ENCODE measurements at regions not wholly inside any gene's neighbourhood (a gene's known extent, or its start where the extent isn't known, plus 50 kb on each side); places are given as distances from the start of the nearest gene placed in this dataset.

DNA sequence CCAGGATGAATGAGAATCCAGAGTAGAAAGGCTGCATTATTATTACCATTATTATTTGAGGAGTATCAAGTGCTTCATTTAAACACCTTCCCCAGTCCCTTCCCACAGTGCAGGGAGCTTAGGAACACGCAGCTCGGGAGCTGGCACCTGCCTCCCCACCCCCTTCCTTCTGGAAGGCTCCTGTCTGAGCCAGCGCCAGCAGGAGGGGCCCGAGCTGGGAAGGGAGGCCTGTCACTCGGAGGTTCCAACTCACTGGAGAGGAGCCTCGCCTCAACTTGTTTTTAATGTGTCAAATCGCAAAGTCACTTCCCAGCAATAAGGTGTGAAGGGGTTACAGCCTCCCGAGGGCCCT is 156.4 kb upstream of the IRX4 start:
- peaks cover 2% of the 10 kb centered on the region for H3K27me3 ChIP-seq (ENCODE audit: control insufficient read depth, insufficient read depth, low read length)
- TF ChIP-seq, protein P1, sequence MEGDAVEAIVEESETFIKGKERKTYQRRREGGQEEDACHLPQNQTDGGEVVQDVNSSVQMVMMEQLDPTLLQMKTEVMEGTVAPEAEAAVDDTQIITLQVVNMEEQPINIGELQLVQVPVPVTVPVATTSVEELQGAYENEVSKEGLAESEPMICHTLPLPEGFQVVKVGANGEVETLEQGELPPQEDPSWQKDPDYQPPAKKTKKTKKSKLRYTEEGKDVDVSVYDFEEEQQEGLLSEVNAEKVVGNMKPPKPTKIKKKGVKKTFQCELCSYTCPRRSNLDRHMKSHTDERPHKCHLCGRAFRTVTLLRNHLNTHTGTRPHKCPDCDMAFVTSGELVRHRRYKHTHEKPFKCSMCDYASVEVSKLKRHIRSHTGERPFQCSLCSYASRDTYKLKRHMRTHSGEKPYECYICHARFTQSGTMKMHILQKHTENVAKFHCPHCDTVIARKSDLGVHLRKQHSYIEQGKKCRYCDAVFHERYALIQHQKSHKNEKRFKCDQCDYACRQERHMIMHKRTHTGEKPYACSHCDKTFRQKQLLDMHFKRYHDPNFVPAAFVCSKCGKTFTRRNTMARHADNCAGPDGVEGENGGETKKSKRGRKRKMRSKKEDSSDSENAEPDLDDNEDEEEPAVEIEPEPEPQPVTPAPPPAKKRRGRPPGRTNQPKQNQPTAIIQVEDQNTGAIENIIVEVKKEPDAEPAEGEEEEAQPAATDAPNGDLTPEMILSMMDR (IDR thresholded peaks at IDR 0.05; ENCODE audit: low read depth, low read length) = no peak
- no peaks in the 10 kb centered on the region for H3K9me3 ChIP-seq (ENCODE audit: control insufficient read depth, insufficient read depth, low read length)
- DNase-seq (ENCODE audit: low read depth, low spot score) = no peak
- ChIA-PET POLR2A (no interaction called here), CTCF (interaction anchor here (0.6 to 5.3 kb wide), 6 partner anchors 10 to 398 kb away, joined by 3 to 75 read pairs (median 4); no protein-coding TSS in a partner anchor)
- H3K4me3 ChIP-seq (ENCODE audit: low read depth, low read length) = no peak overlapping the region
- no peak overlapping the region for H3K27ac ChIP-seq (ENCODE audit: low read depth, low read length)

DNA sequence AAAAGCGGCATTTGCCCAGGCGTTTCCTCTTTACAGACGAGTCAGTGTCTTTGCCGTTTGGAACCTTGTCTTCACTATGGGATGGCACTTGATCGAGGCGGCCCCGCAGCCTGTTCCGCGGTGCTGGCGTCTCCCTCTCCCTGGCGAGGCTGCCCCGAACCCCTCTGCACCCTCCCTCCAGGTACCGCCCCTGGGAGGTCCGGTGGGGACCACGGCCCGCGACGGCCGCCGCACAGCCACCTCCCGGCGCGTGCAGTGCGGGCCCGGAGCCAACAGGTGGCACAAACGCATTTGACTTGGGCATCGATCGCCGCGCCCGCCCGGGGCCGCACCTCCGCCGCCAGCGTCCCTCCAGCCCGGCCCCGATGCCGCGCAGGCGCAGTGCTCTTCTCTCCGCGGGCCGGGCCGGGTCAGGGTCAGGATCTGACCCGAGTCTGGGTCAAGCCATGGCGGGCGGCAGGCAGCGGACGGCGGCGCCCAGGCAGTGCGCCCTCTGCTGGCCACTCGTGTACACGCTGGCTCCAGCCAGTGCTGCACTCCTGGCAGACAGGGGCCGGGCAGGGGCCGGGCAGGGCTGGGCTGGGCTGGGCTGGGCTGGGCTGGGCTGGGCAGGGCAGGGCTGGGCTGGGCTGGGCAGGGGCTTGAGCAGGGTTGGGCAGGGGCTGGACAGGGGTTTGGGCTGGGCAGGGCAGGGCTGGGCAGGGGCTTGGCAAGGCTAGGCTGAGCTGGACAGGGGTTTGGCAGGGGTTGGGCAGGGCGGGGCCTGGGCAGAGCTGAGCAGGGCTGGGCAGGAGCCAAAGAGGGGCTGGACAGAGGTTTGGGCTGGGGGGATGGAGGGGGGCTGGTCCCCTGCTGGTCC is 155.8 kb upstream of the IRX4 start:
- Histone ChIP-seq H3K27ac (ENCODE audit: low read depth, low read length) (no peak overlapping the region), H3K9me3 (ENCODE audit: control insufficient read depth, insufficient read depth, low read length) (no peaks in the 10 kb centered on the region), H3K4me3 (ENCODE audit: low read depth, low read length) (peak overlapping the region; percentile 29; the same call in 1 of the 2 replicates), H3K27me3 (ENCODE audit: control insufficient read depth, insufficient read depth, low read length) (peaks cover 2% of the 10 kb centered on the region)
- ChIA-PET POLR2A (no interaction called here), CTCF (interaction anchor here (0.6 to 5.3 kb wide), 7 partner anchors 11 to 398 kb away, joined by 3 to 75 read pairs (median 4); no protein-coding TSS in a partner anchor)
- TF ChIP-seq, protein P1 (IDR thresholded peaks at IDR 0.05; ENCODE audit: low read depth, low read length) = peak; percentile 56
- DNase-seq (ENCODE audit: low read depth, low spot score) = no peak

DNA sequence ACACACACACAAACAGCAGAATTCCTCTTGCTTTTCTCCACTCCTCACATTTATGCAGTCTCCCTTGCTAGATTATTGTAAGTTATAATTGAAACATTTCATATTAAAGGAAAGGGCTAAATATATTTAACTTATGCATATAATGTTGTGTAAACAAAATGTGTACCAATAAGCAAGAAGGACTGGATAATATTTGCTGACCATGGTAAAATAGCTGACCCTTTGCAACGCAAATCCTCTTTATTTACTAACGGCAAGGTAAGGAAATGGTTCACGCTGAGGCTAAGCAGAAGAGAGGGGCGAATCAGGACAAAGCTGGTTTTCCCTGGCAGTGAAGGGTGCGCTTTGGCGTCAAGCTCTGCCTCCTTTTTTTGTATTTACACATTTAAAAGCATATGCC is 154.2 kb upstream of the IRX4 start:
- no peak for DNase-seq (ENCODE audit: low read depth, low spot score)
- H3K9me3 ChIP-seq (ENCODE audit: control insufficient read depth, insufficient read depth, low read length) = no peaks in the 10 kb centered on the region
- peaks cover 2% of the 10 kb centered on the region for H3K27me3 ChIP-seq (ENCODE audit: control insufficient read depth, insufficient read depth, low read length)
- H3K4me3 ChIP-seq (ENCODE audit: low read depth, low read length) = no peak overlapping the region
- ChIA-PET POLR2A (no interaction called here), CTCF (interaction anchor here (0.6 to 1.8 kb wide), 4 partner anchors 10 to 273 kb away, joined by 3 to 19 read pairs (median 5); no protein-coding TSS in a partner anchor)
- TF ChIP-seq, protein P1 (IDR thresholded peaks at IDR 0.05; ENCODE audit: low read depth, low read length) = no peak
- H3K27ac ChIP-seq (ENCODE audit: low read depth, low read length) = no peak overlapping the region

DNA sequence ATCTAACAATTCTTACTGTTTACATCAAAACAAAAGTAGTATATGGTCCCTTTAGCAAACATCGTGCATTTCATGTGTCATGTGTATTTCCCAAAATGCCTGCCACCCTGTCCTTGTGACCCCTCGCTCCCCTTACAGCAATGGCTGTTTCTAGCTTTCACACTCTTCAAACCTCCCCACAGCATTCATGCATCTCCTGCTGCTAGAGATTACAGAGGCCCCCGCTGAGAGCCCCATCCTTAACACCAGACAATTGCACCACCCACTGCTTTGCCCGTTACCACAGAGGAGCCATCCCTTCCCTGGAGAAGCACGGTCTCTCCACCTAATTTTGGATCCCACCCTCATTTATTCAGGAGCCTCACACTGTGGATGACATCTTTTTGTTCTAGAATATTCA is 149.7 kb upstream of the IRX4 start:
- DNase-seq (ENCODE audit: low read depth, low spot score) = no peak
- H3K4me3 ChIP-seq (ENCODE audit: low read depth, low read length) = no peak overlapping the region
- TF ChIP-seq, protein P1 (IDR thresholded peaks at IDR 0.05; ENCODE audit: low read depth, low read length) = no peak
- no peaks in the 10 kb centered on the region for H3K27me3 ChIP-seq (ENCODE audit: control insufficient read depth, insufficient read depth, low read length)
- ChIA-PET POLR2A (no interaction called here), CTCF (no interaction called here)
- H3K27ac ChIP-seq (ENCODE audit: low read depth, low read length) = no peak overlapping the region
- no peaks in the 10 kb centered on the region for H3K9me3 ChIP-seq (ENCODE audit: control insufficient read depth, insufficient read depth, low read length)

DNA sequence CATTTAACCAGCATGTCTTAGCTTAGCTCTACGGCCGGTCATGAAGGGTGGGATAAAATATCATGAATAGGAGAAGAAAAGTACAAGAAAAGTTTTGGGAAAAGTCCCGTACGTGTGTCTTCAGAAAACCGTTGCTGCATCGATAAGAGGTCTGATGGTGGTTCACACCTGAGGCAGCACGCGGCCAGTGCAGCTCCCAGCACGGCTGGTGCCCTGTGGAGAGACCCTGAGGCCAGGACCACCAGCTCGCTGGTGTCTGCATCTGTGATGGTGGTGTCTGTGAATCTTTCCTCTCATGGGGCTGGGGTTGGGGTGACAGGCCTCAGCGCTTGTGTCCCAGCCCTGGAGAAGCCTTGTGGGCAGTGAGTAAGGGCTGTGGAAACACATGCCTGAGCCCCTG is 148.9 kb upstream of the IRX4 start:
- TF ChIP-seq, protein P1 (IDR thresholded peaks at IDR 0.05; ENCODE audit: low read depth, low read length) = no peak
- H3K4me3 ChIP-seq (ENCODE audit: low read depth, low read length) = no peak overlapping the region

More for the DNA sequence above, 148.9 kb upstream of the IRX4 start:
- H3K27me3 ChIP-seq (ENCODE audit: control insufficient read depth, insufficient read depth, low read length) = no peaks in the 10 kb centered on the region
- POLR2A ChIA-PET = no interaction called here
- no peak for DNase-seq (ENCODE audit: low read depth, low spot score)
- no peak overlapping the region for H3K27ac ChIP-seq (ENCODE audit: low read depth, low read length)
- CTCF ChIA-PET = no interaction called here
- no peaks in the 10 kb centered on the region for H3K9me3 ChIP-seq (ENCODE audit: control insufficient read depth, insufficient read depth, low read length)
